ENCODE measurements at regions not wholly inside any gene's neighbourhood (a gene's known extent, or its start where the extent isn't known, plus 50 kb on each side); places are given as distances from the start of the nearest gene placed in this dataset.

DNA sequence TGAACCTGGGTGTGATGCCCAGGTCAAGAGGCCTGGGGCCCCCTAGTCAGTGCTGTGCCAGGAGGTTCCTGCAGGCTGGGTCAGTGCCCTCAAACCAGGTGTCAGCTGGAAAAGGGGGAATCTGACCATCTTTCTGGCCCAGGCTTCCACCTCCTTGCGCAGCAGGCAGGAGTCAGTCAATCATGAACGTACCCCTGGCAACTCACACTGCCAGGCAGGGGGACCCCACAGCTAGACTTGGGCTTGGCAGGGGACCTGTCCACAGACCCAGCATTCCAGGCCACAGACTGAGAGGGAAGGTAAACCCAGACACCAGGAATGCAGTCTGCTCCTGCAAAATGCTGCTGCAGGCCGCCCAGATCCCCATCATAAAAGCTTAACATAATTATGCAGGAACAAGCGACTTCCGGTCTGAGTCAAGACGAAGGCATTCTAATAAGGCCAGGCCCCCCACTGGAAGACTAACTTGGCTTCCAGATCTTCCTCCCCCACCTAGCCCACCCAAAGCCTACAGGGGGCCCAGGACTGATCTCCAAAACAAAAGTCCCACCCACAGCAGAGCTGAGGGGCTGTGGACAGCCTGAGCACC is 156.3 kb downstream of the BCOR start:
- Histone ChIP-seq H3K4me1 (no peaks in the 10 kb centered on the region), H3K9me3 (no peaks in the 10 kb centered on the region), H3K27ac (no peak overlapping the region), H3K36me3 (no peaks in the 10 kb centered on the region), H3K4me3 (no peak overlapping the region), H3K27me3 (no peaks in the 10 kb centered on the region)
- no peak for TF ChIP-seq POLR2A (IDR thresholded peaks at IDR 0.05)
- TF ChIP-seq, protein P1, sequence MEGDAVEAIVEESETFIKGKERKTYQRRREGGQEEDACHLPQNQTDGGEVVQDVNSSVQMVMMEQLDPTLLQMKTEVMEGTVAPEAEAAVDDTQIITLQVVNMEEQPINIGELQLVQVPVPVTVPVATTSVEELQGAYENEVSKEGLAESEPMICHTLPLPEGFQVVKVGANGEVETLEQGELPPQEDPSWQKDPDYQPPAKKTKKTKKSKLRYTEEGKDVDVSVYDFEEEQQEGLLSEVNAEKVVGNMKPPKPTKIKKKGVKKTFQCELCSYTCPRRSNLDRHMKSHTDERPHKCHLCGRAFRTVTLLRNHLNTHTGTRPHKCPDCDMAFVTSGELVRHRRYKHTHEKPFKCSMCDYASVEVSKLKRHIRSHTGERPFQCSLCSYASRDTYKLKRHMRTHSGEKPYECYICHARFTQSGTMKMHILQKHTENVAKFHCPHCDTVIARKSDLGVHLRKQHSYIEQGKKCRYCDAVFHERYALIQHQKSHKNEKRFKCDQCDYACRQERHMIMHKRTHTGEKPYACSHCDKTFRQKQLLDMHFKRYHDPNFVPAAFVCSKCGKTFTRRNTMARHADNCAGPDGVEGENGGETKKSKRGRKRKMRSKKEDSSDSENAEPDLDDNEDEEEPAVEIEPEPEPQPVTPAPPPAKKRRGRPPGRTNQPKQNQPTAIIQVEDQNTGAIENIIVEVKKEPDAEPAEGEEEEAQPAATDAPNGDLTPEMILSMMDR (IDR thresholded peaks at IDR 0.05) = no peak
- no peak for DNase-seq
- intact Hi-C loops (cut with DNase I; ENCODE audit: low total_unique reads) = no loop called here

DNA sequence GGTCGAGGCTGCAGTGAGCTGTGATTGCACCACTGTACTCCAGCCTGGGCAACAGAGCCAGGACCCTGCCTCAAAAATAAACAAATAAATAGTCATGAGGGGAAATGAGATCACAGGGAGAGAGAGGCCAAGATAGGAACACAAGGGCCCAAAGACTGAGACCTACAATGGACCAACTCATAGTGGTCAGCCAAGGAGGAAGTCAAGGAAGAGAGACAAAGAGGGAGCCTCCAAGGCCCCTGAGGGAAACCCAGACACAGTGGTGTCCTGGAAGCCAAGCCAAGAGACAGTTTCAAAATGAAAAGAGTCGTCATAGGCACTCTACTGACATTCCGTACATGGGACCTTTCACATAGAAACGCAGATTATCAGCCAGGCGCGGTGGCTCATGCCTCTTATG is 153.3 kb downstream of the BCOR start:
- H3K36me3 ChIP-seq = no peaks in the 10 kb centered on the region
- no peak for DNase-seq
- H3K4me3 ChIP-seq = no peak overlapping the region
- H3K9me3 ChIP-seq = no peaks in the 10 kb centered on the region
- no peaks in the 10 kb centered on the region for H3K27me3 ChIP-seq
- intact Hi-C loops (cut with DNase I; ENCODE audit: low total_unique reads) = no loop called here
- no peak for TF ChIP-seq POLR2A (IDR thresholded peaks at IDR 0.05)
- TF ChIP-seq, protein P1 (IDR thresholded peaks at IDR 0.05) = no peak
- no peak overlapping the region for H3K27ac ChIP-seq
- no peaks in the 10 kb centered on the region for H3K4me1 ChIP-seq

DNA sequence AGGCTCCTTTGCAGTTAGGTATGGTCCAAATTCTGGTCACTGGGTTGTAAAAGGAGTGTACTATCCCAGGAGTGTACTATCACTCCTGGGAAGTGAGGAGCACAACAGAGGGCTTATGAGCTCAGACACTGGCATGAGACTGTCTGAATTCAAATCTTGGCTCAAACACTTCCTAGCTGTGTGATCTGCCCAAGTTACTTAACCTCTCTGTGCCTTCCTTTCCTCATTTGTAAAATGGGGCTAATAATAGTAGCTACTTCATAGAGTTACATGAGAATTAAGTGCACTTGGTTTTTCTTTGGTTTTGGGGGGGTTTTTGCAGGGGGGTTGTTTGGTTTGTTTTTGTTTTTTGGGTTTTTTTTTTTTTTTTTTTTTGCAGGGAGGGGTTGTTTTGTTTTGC is 152.0 kb downstream of the BCOR start:
- Histone ChIP-seq H3K27me3 (no peaks in the 10 kb centered on the region), H3K4me1 (no peaks in the 10 kb centered on the region), H3K9me3 (no peaks in the 10 kb centered on the region), H3K36me3 (no peaks in the 10 kb centered on the region), H3K4me3 (no peak overlapping the region), H3K27ac (no peak overlapping the region)
- intact Hi-C loops (cut with DNase I; ENCODE audit: low total_unique reads) = no loop called here
- TF ChIP-seq, protein P1 (IDR thresholded peaks at IDR 0.05) = no peak
- no peak for TF ChIP-seq POLR2A (IDR thresholded peaks at IDR 0.05)
- no peak for DNase-seq

DNA sequence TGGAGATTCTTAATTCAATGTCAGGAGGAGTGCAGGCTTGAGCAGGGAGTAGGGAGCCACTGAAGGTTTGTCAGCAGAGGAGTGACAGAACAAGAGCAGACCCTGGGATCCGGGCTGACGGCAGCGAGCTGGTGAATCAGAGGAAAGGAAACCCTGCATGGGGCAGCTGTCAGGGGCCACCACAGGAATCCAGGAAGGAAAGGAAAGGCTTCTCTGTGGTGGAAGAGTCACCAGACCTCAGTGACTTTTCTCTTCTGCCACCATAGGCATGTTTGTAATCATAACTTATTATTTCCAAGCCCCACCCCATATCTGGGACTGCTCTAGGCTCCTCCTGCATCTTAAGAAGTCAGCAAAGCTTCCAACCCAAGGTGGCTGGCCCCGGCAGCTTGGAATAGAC is 150.9 kb downstream of the BCOR start:
- Histone ChIP-seq H3K27me3 (no peaks in the 10 kb centered on the region), H3K4me1 (no peaks in the 10 kb centered on the region), H3K9me3 (no peaks in the 10 kb centered on the region), H3K36me3 (no peaks in the 10 kb centered on the region), H3K27ac (no peak overlapping the region), H3K4me3 (no peak overlapping the region)
- DNase-seq = no peak
- intact Hi-C loops (cut with DNase I; ENCODE audit: low total_unique reads) = no loop called here
- TF ChIP-seq, protein P1 (IDR thresholded peaks at IDR 0.05) = no peak
- no peak for TF ChIP-seq POLR2A (IDR thresholded peaks at IDR 0.05)

DNA sequence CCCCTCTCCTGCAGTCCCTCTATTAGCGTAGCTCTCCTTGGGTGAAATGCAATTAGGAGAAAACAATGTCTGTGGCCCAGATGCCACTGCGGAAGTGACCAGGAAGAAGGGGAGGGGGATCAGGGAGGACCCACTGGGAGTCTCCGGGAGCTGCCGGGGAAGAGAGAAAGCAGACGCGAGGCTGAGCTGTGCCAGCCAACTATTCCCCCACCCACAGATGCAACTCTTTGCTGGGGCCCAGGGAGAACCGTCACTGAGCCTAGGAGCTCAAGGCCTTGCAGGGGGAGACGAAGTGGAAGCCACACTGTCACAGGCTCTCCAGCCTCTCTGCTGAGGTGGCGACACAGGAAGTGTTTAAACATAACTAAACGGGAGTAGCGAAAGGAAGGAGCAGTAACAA is 149.2 kb downstream of the BCOR start:
- Histone ChIP-seq H3K4me3 (no peak overlapping the region), H3K27me3 (no peaks in the 10 kb centered on the region), H3K36me3 (no peaks in the 10 kb centered on the region), H3K4me1 (no peaks in the 10 kb centered on the region), H3K27ac (no peak overlapping the region), H3K9me3 (no peaks in the 10 kb centered on the region)
- TF ChIP-seq POLR2A (IDR thresholded peaks at IDR 0.05) = no peak
- TF ChIP-seq, protein P1 (IDR thresholded peaks at IDR 0.05) = no peak
- intact Hi-C loops (cut with DNase I; ENCODE audit: low total_unique reads) = no loop called here
- DNase-seq = no peak

Measured in uterus (tissue), 3 donors.